Right renal pelvis (tissue), 4 donors: ENCODE measurements at regions not wholly inside any gene's neighbourhood (a gene's known extent, or its start where the extent isn't known, plus 50 kb on each side); places are given as distances from the start of the nearest gene placed in this dataset.
A peak's percentile ranks its signal among the peaks of the same experiment; 100 is the strongest.
"Not testable (repeated sequence)": the region's sequence is repeated elsewhere in the genome, so short reads cannot be mapped to it uniquely, and the experiment has no call there.

ENCODE experiments used
- DNase-seq, 4 donors: peaks; one replicate each; pipeline ENCODE4 v3.0.0-alpha.2; 2013; ENCODE audit warnings: low read depth in 4 of 4, low spot score in 3 of 4, missing footprints in 1 of 4

DNA sequence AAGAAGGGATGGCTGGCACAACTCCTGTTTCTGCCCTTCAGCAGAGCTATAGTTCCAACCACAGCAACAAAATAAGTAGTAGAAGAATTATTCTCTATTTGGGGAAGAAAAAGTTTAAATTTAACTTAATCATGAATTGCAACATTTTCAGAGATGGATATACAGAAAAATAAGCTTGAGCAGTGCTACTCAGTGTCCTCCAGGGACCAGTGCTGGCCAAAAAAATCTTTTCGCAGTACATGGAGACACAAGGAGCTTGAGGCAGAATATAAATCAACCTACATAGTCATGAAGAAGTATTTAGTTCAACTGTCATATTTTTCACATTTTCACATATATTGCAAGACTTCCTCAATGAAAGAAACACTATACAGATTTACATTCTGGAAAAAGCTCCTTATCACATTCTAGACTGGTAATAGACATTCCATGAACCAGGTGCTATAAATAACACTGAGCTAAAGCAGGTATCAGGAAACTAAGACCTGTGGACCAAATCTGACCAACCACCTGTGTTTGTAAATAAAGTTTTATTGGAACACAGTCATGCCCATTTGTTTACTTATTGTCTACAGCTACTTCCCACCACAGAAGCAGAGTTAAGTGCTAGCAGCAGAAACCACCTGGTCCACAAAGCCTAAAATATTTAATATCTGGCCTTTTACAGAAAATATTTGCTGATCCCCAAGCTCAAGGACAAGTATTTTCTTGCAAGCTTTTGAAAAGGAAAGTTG lies 101.9 kb downstream of the RGS21 start:
- DNase-seq = no peak

DNA sequence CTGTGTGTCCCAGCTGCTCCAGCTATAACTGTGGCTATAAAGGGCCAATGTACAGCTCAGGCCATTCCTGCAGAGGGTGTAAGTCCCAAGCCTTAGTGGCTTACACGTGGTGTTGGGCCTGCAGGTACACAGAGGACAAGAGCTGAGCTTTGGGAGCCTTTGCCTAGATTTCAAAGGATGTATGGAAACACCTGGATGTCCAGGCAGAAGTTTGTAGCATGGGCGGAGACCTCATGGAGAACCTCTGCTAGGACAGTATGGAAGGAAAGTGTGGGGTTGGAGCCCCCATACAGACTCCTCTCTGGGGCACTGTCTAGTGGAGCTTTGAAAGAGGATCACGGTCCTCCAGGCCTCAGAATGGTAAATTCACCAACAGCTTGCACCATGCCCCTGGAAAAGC lies 113.9 kb downstream of the RGS21 start:
- DNase-seq = no peak

DNA sequence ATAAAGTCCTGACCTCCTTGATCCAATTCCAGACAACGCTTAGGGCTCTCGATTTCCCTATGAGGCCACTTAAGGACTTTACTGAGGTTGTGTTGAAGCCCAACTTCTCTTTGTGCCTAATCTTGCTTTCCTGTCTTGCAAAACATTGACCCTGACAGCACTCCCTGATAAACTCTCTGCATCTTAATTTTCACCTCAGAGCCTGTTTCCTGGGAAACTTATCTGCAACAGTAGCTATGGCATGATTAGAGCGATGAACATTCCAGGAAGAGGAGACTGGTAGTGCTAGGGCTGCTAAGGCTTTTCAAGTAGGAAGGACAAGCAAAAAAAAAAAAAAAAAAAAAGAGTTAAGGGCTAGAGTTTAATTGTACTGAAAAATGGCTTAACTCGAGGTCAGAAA lies 118.9 kb downstream of the RGS21 start:
- DNase-seq = no peak

DNA sequence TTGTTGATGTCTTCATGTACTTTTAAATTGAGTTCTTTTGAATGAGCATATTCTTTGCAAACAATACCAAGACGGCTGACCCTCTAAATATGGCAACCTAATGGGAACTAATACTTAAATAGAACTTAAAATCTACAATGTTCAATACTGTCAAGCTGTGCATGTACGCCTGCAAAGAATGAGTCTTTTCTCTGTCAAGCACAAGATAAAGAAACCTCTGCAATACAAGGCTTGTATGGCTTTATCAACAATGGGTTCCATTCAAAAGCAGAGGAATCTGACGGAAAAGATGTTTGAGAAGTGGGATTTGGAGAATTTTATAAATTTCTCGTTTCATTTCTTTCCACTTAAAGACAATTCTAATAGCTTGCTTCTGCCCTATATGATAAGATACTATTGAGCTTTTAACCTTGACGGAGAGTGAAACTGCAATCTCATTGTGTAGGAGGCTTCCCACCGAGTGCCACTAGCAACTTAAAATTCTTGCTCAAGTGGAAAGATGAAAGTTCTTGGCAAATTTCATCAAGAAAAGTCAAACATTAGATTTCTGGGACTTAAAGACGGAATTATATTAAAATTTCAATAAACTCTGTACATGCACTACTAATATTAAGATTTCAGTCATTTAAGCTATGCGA lies 119.8 kb downstream of the RGS21 start:
- DNase-seq = no peak

DNA sequence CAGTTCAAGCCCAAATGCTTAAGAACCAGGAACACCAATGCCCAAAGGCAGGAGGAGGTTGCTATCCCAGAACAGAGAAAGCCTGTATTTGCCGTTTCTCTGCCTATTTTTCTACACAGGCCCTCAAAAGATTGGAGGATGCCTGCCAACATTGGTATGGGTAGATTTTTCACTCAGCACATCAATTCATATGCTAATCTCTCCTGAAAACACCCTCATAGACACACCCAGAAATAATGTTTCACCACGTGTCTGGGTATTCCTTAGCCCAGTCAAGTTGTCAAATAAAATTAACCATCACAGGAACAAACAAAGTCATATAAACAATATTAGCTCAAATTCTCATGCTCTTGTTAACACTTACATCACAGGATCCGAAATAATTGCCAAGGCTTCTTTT lies 121.9 kb downstream of the RGS21 start:
- no peak for DNase-seq

DNA sequence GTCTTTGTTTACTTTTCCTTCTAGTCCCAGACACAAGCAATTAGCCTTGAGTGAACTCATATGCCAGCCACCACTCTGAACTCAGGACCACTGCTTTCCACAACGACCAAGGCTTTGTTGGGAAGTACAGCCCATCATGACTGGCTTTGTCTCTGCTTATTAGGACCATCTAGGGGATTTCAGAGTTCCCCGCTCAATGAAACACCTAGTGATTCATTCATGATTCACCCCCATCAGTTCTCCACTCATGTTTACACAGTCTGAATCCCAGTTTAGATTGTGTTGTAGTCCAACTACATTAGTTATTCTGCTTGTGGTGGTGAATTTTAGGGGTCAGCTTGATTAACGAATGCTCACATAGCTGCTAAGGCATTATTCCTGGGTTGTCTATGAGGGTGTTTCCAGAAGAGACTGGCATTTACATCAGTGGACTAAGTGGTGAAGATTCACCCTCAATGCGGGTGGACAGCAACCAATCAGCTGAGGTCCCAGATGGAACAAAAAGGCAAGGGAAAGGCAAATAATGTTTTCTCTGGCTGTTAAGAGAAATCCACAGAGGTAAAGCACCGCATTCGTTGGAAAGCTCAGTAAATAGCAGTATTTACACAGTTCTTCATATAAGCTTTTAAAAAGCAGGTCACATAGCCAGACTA lies 122.7 kb downstream of the RGS21 start:
- DNase-seq = no peak

DNA sequence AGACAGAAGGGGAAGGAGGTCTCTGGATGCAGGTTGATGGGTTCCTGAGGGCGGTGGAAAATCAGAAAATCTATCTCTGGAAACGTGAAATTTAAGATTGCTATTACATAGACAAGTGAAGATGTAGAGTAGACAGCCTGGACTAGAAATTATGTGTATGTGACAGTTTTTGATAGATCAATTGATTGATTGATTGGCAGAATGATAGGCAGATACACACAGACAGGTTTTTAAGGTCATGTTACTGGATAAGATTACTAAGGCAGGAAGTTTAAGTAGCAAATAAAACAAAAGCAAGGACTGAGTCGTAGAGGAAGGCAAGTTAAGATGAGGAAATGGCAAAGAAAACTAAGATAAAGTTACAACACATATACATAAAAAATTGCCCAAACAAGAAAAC lies 124.7 kb downstream of the RGS21 start:
- DNase-seq = no peak

DNA sequence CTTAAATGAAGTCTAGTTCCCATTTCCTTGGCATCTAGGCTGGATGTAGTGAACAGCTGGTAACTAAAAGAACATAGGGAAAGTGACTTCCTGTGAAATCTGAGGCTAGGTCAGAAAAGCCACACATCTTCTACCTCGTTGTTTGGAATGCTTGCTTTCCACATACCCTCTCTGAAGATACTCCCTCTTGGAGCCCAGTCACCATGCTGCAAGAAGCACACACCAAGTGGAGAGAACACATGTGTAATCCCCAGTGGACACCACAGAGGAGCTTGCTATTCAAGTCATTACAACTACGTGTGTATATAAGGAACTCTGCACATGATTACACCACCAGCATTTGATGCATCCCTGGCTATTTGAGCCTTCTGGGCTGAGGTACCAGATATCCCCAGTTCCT lies 125.9 kb downstream of the RGS21 start:
- DNase-seq = no peak

DNA sequence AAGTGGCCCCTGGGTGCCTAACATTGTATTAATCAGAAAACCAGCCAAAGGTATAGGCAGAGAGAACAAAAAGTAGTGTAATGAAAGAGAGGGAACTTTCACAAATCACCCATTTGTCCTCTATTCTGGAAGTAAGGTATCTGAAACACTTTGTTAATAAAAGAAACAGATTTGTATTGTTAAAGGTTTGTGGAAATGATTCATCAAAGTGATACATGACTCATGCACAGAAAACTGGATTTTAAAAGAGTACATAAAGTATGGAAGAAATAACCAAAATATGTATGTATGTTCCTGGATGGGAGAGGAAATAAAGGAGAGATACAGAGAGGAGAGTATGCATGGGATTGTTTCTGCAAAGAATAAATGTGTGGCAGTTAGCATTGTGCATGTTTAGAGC lies 126.8 kb downstream of the RGS21 start:
- DNase-seq = no peak

DNA sequence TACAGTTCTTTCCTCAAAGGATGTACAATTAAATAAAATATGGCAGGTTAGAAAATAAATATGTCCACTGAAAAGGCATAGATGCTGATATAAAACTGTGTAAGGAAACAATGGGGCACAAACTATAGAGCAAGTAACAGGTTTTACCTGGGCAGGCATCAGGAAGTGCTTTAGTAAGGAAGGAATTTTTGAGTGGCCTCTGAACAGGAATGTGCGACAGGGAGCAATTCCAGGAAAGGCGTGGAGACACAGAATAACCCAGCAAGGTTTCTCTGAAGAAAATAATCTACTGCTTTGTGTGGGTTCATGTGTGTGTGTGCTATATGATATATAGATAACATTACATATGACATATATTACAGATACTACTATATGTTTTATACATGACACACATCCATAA lies 128.4 kb downstream of the RGS21 start:
- DNase-seq = no peak

DNA sequence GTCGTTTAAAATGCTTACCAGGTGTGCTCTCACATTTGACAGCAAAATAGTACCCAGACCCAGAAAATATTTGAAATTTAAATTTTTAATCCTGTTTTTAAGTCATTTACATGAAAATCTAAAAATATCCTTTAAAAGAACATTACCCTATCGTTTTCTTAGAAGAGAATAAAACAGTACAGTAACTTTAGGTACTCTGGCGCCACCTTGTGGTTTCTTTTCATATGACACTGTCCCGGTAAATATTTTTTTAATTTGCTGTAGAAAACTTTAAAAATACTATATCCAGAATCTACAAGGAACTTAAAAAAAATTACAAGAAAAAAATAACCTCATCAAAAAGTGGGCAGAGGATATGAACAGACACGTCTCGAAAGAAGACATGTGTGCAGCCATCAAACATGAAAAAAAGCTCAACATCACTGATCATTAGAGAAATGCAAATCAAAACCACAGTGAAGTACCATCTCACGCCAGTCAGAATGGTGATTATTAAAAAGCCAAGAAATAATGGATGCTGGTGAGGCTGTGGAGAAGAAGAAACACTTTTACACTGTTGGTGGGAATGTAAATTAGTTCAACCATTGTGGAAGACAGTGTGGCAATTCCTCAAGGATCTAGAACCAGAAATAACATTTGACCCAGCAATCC lies 129.2 kb downstream of the RGS21 start:
- DNase-seq = peak; percentile 20 to 33 (median 23)

DNA sequence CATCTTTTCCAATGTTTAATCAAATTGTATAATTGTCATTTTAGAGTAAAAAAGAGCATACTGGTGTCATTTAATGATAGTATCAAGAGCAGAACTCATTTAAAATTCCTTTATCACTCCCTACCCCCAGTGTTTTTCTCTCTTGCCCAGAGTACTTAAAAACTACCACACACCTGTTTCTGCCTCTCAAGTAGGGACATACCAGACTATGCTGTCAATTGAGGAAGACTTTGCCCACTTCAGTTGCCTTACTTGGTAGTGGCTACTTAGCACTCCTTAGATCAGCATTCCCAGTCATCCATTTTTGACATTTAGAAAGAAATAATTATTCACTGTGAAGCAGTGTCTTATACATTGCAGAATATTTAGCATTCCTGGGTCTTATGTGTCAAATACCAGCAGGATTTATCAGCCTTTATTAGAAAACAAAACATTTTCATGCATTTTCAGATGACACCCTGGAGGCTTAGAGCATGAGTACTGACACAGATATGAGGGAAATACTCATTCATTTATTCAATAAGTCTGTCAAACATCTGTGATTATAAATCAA lies 127.5 kb upstream of the RGS1 start:
- no peak for DNase-seq

DNA sequence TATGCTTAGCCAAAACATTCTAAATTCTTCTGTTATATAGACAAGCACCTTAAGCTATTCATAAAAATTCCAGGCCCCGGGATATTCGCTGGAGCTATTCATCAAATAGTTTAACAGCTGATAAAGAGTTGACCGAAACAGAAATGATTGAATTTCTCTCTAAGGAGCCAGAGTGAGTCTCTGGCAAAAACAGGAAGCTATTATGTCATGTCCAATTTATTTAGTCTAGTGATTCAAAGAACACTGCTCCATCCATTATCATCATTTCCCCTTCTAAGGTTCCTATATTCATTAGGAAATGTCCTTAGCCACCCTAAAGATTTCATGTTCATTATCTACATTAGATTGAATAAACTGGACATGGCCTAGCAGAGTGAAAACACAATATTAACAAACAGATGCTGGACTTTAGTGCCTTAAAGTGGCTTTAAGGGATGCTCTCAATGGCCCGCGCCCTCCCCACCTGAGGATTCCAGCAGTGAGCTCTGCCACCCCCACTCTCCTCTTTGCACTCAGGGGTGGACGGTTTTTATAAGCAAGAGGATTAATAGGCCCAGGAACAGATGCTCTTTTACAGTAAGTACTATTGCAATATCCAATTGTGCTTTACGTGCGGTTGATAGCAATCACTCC lies 122.1 kb upstream of the RGS1 start:
- DNase-seq = no peak

DNA sequence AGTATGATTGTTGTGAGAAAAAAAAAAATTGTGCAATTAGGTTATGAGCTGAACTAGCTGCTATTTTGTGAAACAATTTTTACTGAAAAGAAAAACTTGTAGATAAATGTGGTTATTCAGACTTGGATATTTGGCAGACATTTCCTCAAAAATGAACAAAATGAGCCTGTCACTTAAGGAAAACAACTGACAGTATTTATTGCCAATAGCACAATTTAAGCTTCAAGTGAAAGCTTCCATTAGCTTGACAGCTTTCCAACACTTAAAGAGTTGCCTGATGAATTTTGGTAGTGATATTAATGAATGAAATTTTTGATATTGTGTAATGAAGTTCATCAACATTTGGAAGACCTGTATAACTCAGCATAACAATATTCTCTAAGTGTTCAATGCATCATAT lies 116.1 kb upstream of the RGS1 start:
- DNase-seq = no peak

DNA sequence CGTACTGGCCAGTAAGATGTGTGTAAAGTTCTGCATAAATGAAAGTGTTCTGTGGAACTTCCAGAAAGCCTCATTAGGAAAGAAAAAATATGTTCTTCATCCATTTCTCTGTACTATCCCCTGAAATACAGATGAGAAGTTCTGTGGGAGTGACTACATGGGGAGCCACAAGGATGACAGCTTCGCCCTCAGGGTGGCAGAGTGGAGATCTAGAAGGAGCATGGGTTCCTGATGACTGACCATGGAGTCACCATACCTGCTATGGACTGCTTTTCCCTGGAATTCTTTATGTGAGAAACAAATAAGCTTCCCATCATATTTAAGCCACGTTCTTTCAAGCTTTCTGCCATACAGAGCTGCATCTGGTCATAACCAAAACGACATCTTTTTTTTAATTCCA lies 113.9 kb upstream of the RGS1 start:
- DNase-seq = no peak

DNA sequence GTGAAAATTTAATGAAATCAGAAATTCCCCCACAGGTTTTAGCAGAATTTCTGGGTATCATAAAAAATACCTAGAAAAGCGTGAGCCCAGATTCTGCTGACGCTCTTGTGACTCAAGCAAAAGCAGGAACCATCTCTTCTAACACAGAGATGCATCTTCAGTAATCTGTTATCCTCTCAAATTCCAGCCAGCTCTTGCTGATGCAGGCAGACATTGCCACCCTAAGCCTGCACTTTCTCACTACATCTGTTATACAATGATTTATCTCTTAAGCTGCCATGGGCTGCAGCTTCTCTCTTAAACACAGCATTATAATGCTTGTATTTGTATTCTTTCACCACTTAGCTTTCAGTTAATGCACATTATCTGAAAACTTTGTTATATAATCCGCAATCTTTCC lies 113.0 kb upstream of the RGS1 start:
- no peak for DNase-seq

DNA sequence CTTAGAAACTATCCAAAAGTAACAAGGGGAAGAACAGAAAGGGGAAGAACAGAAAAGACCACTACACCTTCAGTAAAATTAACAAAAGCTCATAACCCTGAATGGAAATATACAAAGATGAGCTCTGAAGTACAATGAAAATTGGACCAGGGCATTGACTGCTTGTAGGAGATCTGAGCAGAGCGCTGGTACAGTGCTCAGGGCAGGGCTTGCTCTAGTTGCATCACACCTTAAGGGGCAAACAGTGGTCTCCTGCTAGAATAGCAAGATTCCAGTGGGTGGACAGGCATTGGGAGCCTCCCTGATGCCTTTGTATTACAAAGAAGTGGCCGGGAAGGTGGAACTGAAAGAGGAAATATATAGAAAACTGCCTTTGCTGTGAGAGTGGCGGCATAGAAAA lies 111.9 kb upstream of the RGS1 start:
- DNase-seq = no peak

DNA sequence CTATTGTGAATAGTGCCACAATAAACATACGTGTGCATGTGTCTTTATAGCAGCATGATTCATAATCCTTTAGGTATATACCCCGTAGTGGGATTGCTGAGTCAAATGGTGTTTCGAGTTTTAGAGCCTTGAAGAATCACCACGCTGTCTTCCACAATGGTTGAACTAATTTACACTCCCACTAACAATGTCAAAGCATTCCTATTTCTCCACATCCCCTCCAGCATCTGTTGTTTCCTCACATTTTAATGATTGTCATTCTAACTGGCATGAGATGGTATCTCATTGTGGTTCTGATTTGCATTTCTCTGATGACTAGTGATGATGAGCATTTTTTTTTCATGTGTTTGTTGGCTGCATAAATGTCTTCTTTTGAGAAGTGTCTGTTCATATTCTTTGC lies 110.4 kb upstream of the RGS1 start:
- DNase-seq = not testable (repeated sequence)

DNA sequence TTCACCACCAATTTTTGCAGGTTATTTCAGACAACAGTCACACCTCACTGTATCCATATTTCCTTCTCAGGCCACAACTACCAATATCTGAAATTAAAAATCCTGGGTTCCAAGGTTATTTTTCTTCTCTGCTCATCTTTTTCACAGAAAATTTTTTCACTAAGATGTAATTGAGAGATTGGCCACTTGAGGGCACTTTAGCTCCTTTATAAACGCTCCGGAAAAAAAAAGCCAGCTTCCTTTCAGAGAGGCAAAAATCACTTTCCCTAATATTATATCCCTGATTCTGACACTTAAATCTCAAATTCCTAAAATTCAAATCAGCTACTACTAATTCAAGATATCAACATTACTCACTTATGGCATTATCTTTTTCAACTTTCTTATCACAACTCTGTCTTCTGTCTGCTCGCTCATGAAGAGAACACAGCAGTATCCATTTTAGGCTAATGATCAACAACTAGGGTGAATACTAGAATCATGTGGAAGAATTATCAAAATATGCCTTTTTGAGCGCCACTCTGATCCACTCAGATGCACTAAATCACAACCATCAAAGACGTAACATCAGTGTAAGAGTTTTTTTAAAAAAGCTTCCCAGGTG lies 101.4 kb upstream of the RGS1 start:
- DNase-seq = peak in 1 of 4 donors; percentile 32

DNA sequence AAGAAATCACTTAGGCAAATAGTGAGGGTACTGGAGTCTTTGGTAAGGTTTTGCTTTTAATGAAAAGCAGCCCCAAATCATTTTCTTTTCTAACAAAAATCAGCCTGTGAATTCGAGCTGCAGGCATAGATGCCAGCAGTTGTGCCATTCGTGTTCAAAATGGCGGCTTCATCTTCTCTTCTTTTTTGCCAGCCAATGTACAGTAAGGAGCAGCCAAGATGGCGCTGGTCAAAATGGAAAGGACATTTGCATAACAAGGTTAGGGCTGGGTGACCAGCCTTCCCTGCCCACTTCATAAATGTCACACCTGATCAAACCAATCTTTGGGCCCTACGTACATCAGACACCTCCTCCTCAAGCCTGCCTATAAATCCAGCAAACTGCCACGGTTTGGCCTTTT lies 100.2 kb upstream of the RGS1 start:
- no peak for DNase-seq
